Esophagus squamous epithelium (tissue), 5 donors: ENCODE measurements at regions not wholly inside any gene's neighbourhood (a gene's known extent, or its start where the extent isn't known, plus 50 kb on each side); places are given as distances from the start of the nearest gene placed in this dataset.

Experiments used
- DNase-seq: peaks from one replicate; lab custom pipeline; 2025; lab: John Stamatoyannopoulos, UW
- H3K27ac ChIP-seq, 4 donors: fragments of 200-600 bp; sonication (generic); one replicate each; pipeline ENCODE4 v1.5.1; 2016 to 2019; ENCODE audit warnings: mild to moderate bottlenecking in 1 of 4
- H3K27me3 ChIP-seq, 4 donors: fragments of 200-600 bp; sonication (generic); 1 replicate in 3 of 4; 2 replicates in 1 of 4; pipeline versions ENCODE4 v1.5.1 to v1.6.0; 2017 to 2021; ENCODE audit warnings: antibody characterized with exemption in 1 of 4
- H3K36me3 ChIP-seq, 3 donors: fragments of 200-600 bp; sonication (generic); one replicate each; pipeline ENCODE4 v1.5.1; 2016 to 2019
- H3K4me1 ChIP-seq, 3 donors: fragments of 200-600 bp; sonication (generic); one replicate each; pipeline ENCODE4 v1.5.1; 2017 to 2019
- H3K4me3 ChIP-seq, 4 donors: fragments of 200-600 bp; sonication (generic); 1 replicate in 3 of 4; 2 replicates in 1 of 4; pipeline ENCODE4 v1.5.1; 2016 to 2019; ENCODE audit warnings: mild to moderate bottlenecking in 2 of 4, moderate library complexity in 1 of 4
- H3K9me3 ChIP-seq, 3 donors: fragments of 200-600 bp; sonication (generic); one replicate each; pipeline ENCODE4 v1.5.1; 2016 to 2019
- CTCF ChIP-seq, 6 experiments: fragments of 450-650 bp in 4 of 6; fragments of 200-600 bp in 2 of 6; sonication (generic) in 2 of 6; IDR thresholded peaks; one replicate each; pipeline ENCODE4 v1.5.1; 2016 to 2019; ENCODE audit warnings: antibody characterized with exemption in 6 of 6, mild to moderate bottlenecking in 4 of 6, moderate library complexity in 4 of 6
- POLR2A ChIP-seq, 4 donors: fragments of 450-650 bp; IDR thresholded peaks; one replicate each; pipeline ENCODE4 v1.6.1; 2017; ENCODE audit warnings: antibody characterized with exemption in 4 of 4, mild to moderate bottlenecking in 4 of 4, moderate library complexity in 3 of 4
- WGBS, 2 donors: methylation state at CpG; one replicate each; pipeline ENCODE4 v1.1.5; 2018; 5-methylcytosine and 5-hydroxymethylcytosine counted together
- intact Hi-C: fragments of 100-400 bp; cut with DNase I; formaldehyde crosslinking; loops from one replicate; pipeline ENCODE4 v1.15.0; 2022
- donor health status: DM: yes; HTN: yes; CAD: no.

GRCh38 chr5:39608024-39608423, 183.2 kb upstream of the DAB2 start:
- H3K36me3 ChIP-seq = no peaks in the 10 kb centered on the region
- DNase-seq = no peak
- intact Hi-C loops = no loop called here
- no peaks in the 10 kb centered on the region for H3K4me1 ChIP-seq
- no peak overlapping the region for H3K27ac ChIP-seq
- TF ChIP-seq CTCF (IDR thresholded peaks at IDR 0.05) (no peak), POLR2A (IDR thresholded peaks at IDR 0.05) (no peak)
- H3K9me3 ChIP-seq = no peaks in the 10 kb centered on the region
- 77 to 83% methylated on average over 5 of the region's 5 CpGs for WGBS, 2 donors
- H3K4me3 ChIP-seq = no peak overlapping the region
- H3K27me3 ChIP-seq = no peaks in the 10 kb centered on the region

- no peaks in the 10 kb centered on the region for H3K4me1 ChIP-seq
- intact Hi-C loops = no loop called here
- no peaks in the 10 kb centered on the region for H3K27me3 ChIP-seq
- H3K27ac ChIP-seq = no peak overlapping the region
- WGBS, 2 donors = 83 to 84% methylated on average over 2 of the region's 2 CpGs
- H3K9me3 ChIP-seq = no peaks in the 10 kb centered on the region
- H3K36me3 ChIP-seq = no peaks in the 10 kb centered on the region
- no peak overlapping the region for H3K4me3 ChIP-seq
- no peak for DNase-seq
- TF ChIP-seq CTCF (IDR thresholded peaks at IDR 0.05) (no peak), POLR2A (IDR thresholded peaks at IDR 0.05) (no peak)
These were observed 181.8 kb upstream of the DAB2 start for GRCh38 chr5:39606591-39606990.

- intact Hi-C loops = no loop called here
- Histone ChIP-seq H3K36me3 (no peaks in the 10 kb centered on the region), H3K9me3 (no peaks in the 10 kb centered on the region), H3K4me1 (no peaks in the 10 kb centered on the region), H3K27me3 (no peaks in the 10 kb centered on the region), H3K4me3 (no peak overlapping the region), H3K27ac (no peak overlapping the region)
- 45 to 56% methylated on average over 5 of the region's 5 CpGs for WGBS, 2 donors
- no peak for DNase-seq
- TF ChIP-seq CTCF (IDR thresholded peaks at IDR 0.05) (no peak), POLR2A (IDR thresholded peaks at IDR 0.05) (no peak)
These were observed 181.1 kb upstream of the DAB2 start for GRCh38 chr5:39605588-39606575.

- no peak for TF ChIP-seq POLR2A (IDR thresholded peaks at IDR 0.05)
- TF ChIP-seq CTCF (IDR thresholded peaks at IDR 0.05) = no peak
- DNase-seq = no peak
- intact Hi-C loops = no loop called here
- no peaks in the 10 kb centered on the region for H3K4me1 ChIP-seq
- 59 to 68% methylated on average over 5 of the region's 5 CpGs for WGBS, 2 donors
- no peaks in the 10 kb centered on the region for H3K36me3 ChIP-seq
- H3K4me3 ChIP-seq = no peak overlapping the region
- no peak overlapping the region for H3K27ac ChIP-seq
- no peaks in the 10 kb centered on the region for H3K9me3 ChIP-seq
- no peaks in the 10 kb centered on the region for H3K27me3 ChIP-seq
These were observed 180.4 kb upstream of the DAB2 start for GRCh38 chr5:39605145-39605544.

- Histone ChIP-seq H3K4me1 (no peaks in the 10 kb centered on the region), H3K36me3 (no peaks in the 10 kb centered on the region), H3K4me3 (no peak overlapping the region), H3K27ac (no peak overlapping the region), H3K27me3 (no peaks in the 10 kb centered on the region), H3K9me3 (no peaks in the 10 kb centered on the region)
- intact Hi-C loops = no loop called here
- no peak for DNase-seq
- 48 to 72% methylated on average over 4 of the region's 4 CpGs for WGBS, 2 donors
- TF ChIP-seq CTCF (IDR thresholded peaks at IDR 0.05) = no peak
- no peak for TF ChIP-seq POLR2A (IDR thresholded peaks at IDR 0.05)
These were observed 179.7 kb upstream of the DAB2 start for GRCh38 chr5:39604491-39604890.
